Endothelial cell of umbilical vein (primary cell): ENCODE measurements at regions not wholly inside any gene's neighbourhood (a gene's known extent, or its start where the extent isn't known, plus 50 kb on each side); places are given as distances from the start of the nearest gene placed in this dataset.

Experiments used
- BruUV-seq: library from RNA; stranded (reverse); fragments of 400-500 nt; replicated peaks from 2 replicates; lab custom pipeline; 2021; lab: Mats Ljungman, UMichigan
- CTCF ChIA-PET: fragments of 300-600, 350-600 bp; sonication (Branson Sonifier 250); formaldehyde crosslinking; loops from one replicate; lab custom pipeline; 2021; ENCODE audit warnings: antibody characterized with exemption, inconsistent platforms; lab: Charles Lee
- POLR2A ChIA-PET: fragments of 300-600, 350-600 bp; sonication (Branson Sonifier 250); formaldehyde crosslinking; loops from one replicate; lab custom pipeline; 2021; ENCODE audit warnings: antibody characterized with exemption, inconsistent platforms; lab: Charles Lee
- DNase-seq: peaks from one replicate; pipeline ENCODE4 v3.0.0-alpha.2; 2011; ENCODE audit warnings: low read depth, low spot score
- FAIRE-seq: peaks from 2 replicates; lab custom pipeline; 2011; peaks lifted over from hg19 to GRCh38; lab: Jason Lieb, UNC
- H2AFZ ChIP-seq: 2 replicates; pipeline ENCODE4 v1.6.0; 2012; ENCODE audit warnings: low read depth, low read length, control low read depth, inconsistent platforms
- H3K27ac ChIP-seq: 2 replicates; pipeline ENCODE4 v1.5.1; 2011; ENCODE audit warnings: low read depth, mild to moderate bottlenecking, control low read depth, low read length, moderate library complexity; ENCODE audit not compliant: insufficient read depth
- H3K27me3 ChIP-seq, 2 experiments: 2 replicates each; pipeline versions ENCODE4 v1.6.0 to v1.6.1; 2011; ENCODE audit warnings: low read length in 2 of 2, mixed read lengths in 1 of 2; ENCODE audit not compliant: control insufficient read depth in 2 of 2, insufficient read depth in 2 of 2
- H3K36me3 ChIP-seq, 2 experiments: 2 replicates in 1 of 2; 3 replicates in 1 of 2; pipeline ENCODE4 v1.5.1; 2011; ENCODE audit warnings: low read length in 2 of 2, mild to moderate bottlenecking in 1 of 2, moderate library complexity in 1 of 2; ENCODE audit not compliant: control insufficient read depth in 2 of 2, insufficient read depth in 2 of 2; ENCODE audit errors: extremely low read depth in 1 of 2
- H3K4me1 ChIP-seq: 3 replicates; pipeline ENCODE4 v1.5.1; 2011; ENCODE audit warnings: mild to moderate bottlenecking, low read length; ENCODE audit not compliant: control insufficient read depth, insufficient read depth; ENCODE audit errors: extremely low read depth
- H3K4me2 ChIP-seq: 2 replicates; pipeline ENCODE4 v1.6.1; 2011; ENCODE audit warnings: low read length, control low read depth, mixed read lengths; ENCODE audit not compliant: insufficient read depth
- H3K4me3 ChIP-seq, 3 experiments: fragments of 200-600 bp in 1 of 3; sonication (generic), shearing (Covaris generic) in 1 of 3; replicated peaks in 1 of 3; 2 replicates each; pipeline ENCODE4 v1.5.1; 2011 to 2016; ENCODE audit warnings: control low read depth in 3 of 3, low read length in 3 of 3, mild to moderate bottlenecking in 2 of 3, inconsistent platforms in 1 of 3, low read depth in 1 of 3, moderate library complexity in 1 of 3; ENCODE audit not compliant: insufficient read depth in 1 of 3
- H3K79me2 ChIP-seq: 2 replicates; pipeline ENCODE4 v1.6.0; 2012; ENCODE audit warnings: low read length, inconsistent platforms; ENCODE audit not compliant: control insufficient read depth, insufficient read depth
- H3K9ac ChIP-seq: replicated peaks from 2 replicates; pipeline ENCODE3; 2011; ENCODE audit warnings: low read length, control low read depth; ENCODE audit not compliant: insufficient read depth; ENCODE audit errors: extremely low read depth
- H3K9me1 ChIP-seq: replicated peaks from 3 replicates; pipeline ENCODE4 v1.6.0; 2011; ENCODE audit warnings: mild to moderate bottlenecking, low read length; ENCODE audit not compliant: control insufficient read depth, insufficient read depth; ENCODE audit errors: extremely low read depth
- H3K9me3 ChIP-seq: replicated peaks from 2 replicates; pipeline ENCODE4 v1.5.1; 2012; ENCODE audit warnings: low read length, inconsistent platforms; ENCODE audit not compliant: control insufficient read depth, insufficient read depth
- H4K20me1 ChIP-seq: replicated peaks from 2 replicates; pipeline ENCODE3; 2011; ENCODE audit warnings: mild to moderate bottlenecking, low read length; ENCODE audit not compliant: control insufficient read depth, insufficient read depth; ENCODE audit errors: extremely low read depth
- CTCF ChIP-seq, 2 donors: IDR thresholded peaks; 1 replicate in 1 of 2; 2 replicates in 1 of 2; pipeline ENCODE4 v1.5.1; 2011; ENCODE audit warnings: low read length in 2 of 2, mild to moderate bottlenecking in 2 of 2, moderate library complexity in 2 of 2, control low read depth in 1 of 2, inconsistent platforms in 1 of 2, low read depth in 1 of 2; ENCODE audit not compliant: insufficient read depth in 1 of 2; ENCODE audit errors: extremely low read depth in 1 of 2
- EZH2 ChIP-seq: IDR thresholded peaks from 2 replicates; pipeline ENCODE4 v1.6.1; 2012; ENCODE audit warnings: borderline replicate concordance, low read depth, mild to moderate bottlenecking, moderate library complexity, low read length, inconsistent platforms; ENCODE audit not compliant: severe bottlenecking
- FOS ChIP-seq: IDR thresholded peaks from 2 replicates; pipeline ENCODE4 v1.6.1; 2011; ENCODE audit warnings: mild to moderate bottlenecking, low read length, moderate library complexity, borderline replicate concordance; ENCODE audit not compliant: insufficient read depth
- GATA2 ChIP-seq: IDR thresholded peaks from 2 replicates; pipeline ENCODE4 v1.7.0; 2011; ENCODE audit warnings: low read depth, mild to moderate bottlenecking, moderate library complexity, mixed read lengths, low read length; ENCODE audit not compliant: insufficient read length, insufficient read depth
- JUN ChIP-seq: IDR thresholded peaks from 2 replicates; pipeline ENCODE4 v1.6.1; 2011; ENCODE audit warnings: borderline replicate concordance, low read depth; ENCODE audit not compliant: insufficient read length, insufficient read depth
- MAX ChIP-seq: IDR thresholded peaks from 2 replicates; pipeline ENCODE4 v1.6.1; 2011; ENCODE audit not compliant: insufficient read depth, insufficient read length
- POLR2A ChIP-seq: IDR thresholded peaks from 2 replicates; pipeline ENCODE4 v1.6.1; 2012; ENCODE audit warnings: low read depth, mild to moderate bottlenecking, control low read depth, low read length
- dilution Hi-C: fragments of 300-500 bp; cut with MboI; formaldehyde crosslinking; loops from one replicate; pipeline ENCODE4 v1.15.0; 2019; ENCODE audit warnings: low sequenced_read_pairs; ENCODE audit not compliant: extremely low pct_ligation_motif_present
- intact Hi-C: fragments of 100-400 bp; cut with micrococcal nuclease; formaldehyde crosslinking; loops from one replicate; pipeline ENCODE4 v1.10.0; 2022

- Histone ChIP-seq H2AFZ (no peak overlapping the region), H3K4me2 (no peak overlapping the region), H3K9ac (peak overlapping the region; percentile 46), H3K27ac (peak overlapping the region; percentile 34), H3K36me3 (peaks cover 0 to 5% of the 10 kb centered on the region in 2 experiments), H3K9me1 (no peaks in the 10 kb centered on the region), H3K9me3 (no peaks in the 10 kb centered on the region), H4K20me1 (no peaks in the 10 kb centered on the region), H3K4me3 (no peak overlapping the region), H3K79me2 (peaks cover 58% of the 10 kb centered on the region), H3K4me1 (peaks cover 36% of the 10 kb centered on the region), H3K27me3 (no peaks in the 10 kb centered on the region)
- dilution Hi-C loops (no loop called here), intact Hi-C loops (no loop called here)
- POLR2A ChIA-PET: interaction anchor here (1.1 to 1.4 kb wide), 2 partner anchors 10 to 25 kb away, joined by 3 to 5 read pairs; no protein-coding TSS in a partner anchor
- TF ChIP-seq JUN (peak; percentile 80), MAX (no peak), GATA2 (peak; percentile 24), EZH2 (no peak), CTCF (IDR thresholded peaks at IDR 0.05; ENCODE audit: extremely low read depth in 1 of 2, insufficient read depth in 1 of 2, low read depth in 1 of 2, low read length in 2 of 2) (no peak), POLR2A (no peak), FOS (peak; percentile 64)
- DNase-seq (peak; percentile 92), FAIRE-seq (peak; percentile 83)
- CTCF ChIA-PET: interaction anchor here (0.7 to 4.4 kb wide), 8 partner anchors 11 to 63 kb away, joined by 3 to 22 read pairs (median 4); no protein-coding TSS in a partner anchor
- no TSS peak for BruUV-seq
Measured at GRCh38 chr3:42036483-42036823, 54.7 kb upstream of the TRAK1 start.
